Midbrain (tissue), 1 donor: ENCODE measurements at regions not wholly inside any gene's neighbourhood (a gene's known extent, or its start where the extent isn't known, plus 50 kb on each side); places are given as distances from the start of the nearest gene placed in this dataset.

Experiments
- DNase-seq: peaks from one replicate; lab custom pipeline; 2025; lab: John Stamatoyannopoulos, UW

- DNase-seq = no peak
Measured at GRCh38 chr3:124409650-124410275, 320.5 kb upstream of the UMPS start.

DNA sequence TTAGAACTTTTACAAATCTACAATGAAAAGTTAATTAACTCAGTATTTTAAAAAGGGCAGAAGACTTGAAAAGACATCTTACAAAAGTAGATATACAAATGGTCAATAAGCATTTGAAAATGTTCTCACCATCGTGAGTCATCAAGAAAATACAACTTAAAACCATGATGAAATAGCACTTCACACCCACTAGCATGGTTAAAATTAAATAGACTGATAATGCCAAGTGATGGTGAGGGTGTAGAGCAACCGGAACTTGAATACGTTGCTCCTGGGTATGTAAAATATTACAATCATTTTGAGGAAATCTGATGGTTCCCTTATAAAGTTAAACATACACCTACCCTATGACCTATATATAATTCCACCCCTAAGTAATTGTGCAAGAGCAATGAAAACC, 319.8 kb upstream of the UMPS start:
- no peak for DNase-seq

GRCh38 chr3:124411728-124412127, 318.5 kb upstream of the UMPS start:
- DNase-seq = no peak

- DNase-seq = no peak
Measured at GRCh38 chr3:124412644-124413043, 317.6 kb upstream of the UMPS start.

DNA sequence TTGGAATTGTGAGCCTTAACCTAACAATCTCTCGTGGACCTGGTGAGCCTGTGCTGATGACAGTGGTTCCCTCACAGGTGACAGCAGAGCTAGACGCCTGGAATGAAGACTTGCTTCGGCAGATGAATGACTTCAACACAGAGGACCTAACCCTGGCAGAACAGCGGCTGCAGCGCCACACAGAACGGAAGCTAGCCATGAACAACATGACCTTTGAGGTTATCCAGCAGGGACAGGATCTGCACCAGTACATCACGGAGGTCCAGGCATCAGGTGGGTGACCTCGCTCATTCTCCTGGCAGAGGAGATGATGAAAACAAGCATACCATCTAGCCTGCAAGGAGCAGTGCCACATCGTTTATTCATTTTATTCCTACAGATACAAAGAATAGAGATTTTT, 316.9 kb upstream of the UMPS start:
- no peak for DNase-seq

- DNase-seq = no peak
Measured at GRCh38 chr3:124413989-124414598, 316.2 kb upstream of the UMPS start.

GRCh38 chr3:124415446-124415960, 314.7 kb upstream of the UMPS start:
- no peak for DNase-seq

DNA sequence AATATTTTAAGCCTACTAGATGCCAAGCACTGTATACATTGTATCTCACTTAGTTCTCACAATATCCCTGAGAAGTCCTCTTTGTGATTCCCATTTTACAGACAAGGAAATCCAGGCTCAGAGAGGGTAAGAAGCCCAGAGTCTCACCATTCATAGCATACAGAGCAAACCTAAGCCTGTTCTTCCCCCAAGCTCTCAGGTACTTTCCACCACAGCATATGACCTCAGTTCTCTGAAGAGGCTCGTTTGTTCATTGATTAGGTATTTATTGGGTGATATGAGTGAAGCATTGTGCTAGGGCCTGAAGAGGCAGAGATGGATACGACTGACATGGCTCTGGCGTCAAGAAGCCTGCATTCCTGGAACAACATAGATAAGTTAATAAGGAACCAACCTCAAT, 310.9 kb upstream of the UMPS start:
- DNase-seq = no peak

GRCh38 chr3:124420392-124420791, 309.9 kb upstream of the UMPS start:
- DNase-seq = no peak

DNA sequence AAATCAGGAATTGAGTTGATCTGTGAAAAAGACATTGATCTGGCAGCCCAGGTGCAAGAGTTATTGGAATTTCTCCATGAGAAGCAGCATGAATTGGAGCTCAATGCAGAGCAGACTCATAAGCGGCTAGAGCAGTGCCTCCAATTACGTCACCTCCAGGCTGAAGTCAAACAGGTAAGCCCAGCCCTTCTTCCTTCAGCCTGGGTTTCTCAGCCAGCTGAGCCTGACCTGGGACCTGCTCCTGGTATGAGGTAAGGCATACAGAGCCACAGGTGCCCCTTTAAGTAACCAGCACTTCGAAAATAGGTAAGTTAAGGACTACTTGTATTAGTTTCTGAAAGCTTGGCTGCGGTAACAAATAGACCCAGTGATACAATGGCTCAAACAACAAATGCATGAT, 307.4 kb upstream of the UMPS start:
- no peak for DNase-seq

GRCh38 chr3:124424396-124424795, 305.9 kb upstream of the UMPS start:
- no peak for DNase-seq

- DNase-seq = no peak
Measured at GRCh38 chr3:124425972-124426371, 304.3 kb upstream of the UMPS start.

GRCh38 chr3:124428372-124429128, 301.7 kb upstream of the UMPS start:
- no peak for DNase-seq

GRCh38 chr3:124429129-124429815, 301.0 kb upstream of the UMPS start:
- no peak for DNase-seq

GRCh38 chr3:124431331-124431994, 298.8 kb upstream of the UMPS start:
- no peak for DNase-seq

- no peak for DNase-seq
Measured at GRCh38 chr3:124434176-124434575, 296.1 kb upstream of the UMPS start.

DNA sequence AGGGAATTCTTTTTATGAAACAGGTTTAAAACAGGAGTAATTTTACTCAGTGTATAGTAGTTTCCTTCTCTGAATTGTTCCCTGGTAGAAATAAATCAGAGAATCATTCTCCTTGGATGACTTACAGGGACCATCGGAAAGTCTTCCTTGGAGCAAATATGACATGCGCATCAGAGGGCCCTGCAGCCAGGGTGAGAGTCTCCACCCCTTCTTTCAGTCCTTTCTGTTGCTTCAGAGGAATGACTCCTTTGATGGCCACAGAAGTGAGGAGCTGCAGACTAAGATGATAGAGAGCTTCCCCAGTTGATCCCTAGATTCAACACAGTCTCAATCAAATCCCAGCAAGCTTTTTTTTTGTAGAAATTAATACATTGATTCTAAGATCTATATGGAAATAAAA, 294.8 kb upstream of the UMPS start:
- no peak for DNase-seq

- no peak for DNase-seq
Measured at GRCh38 chr3:124438813-124439212, 291.4 kb upstream of the UMPS start.

DNA sequence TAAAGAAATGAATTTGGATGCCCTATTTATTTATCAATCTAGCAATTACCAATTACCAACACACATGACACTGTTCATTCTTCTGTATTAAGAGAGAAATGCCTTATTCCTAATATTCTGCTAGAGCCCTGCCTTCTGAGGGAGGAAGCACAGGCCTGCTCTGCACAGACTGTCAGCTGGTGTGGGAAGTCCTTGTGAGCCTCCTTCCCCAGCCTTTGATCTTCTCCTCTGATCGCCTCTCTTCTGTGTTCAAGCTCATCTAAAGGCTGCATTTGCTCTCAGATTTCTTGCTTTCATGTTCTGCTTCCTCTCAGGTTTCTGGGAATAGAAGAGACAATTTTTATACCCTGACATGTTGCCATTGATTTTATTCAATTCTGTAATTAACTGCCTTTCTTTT, 290.6 kb upstream of the UMPS start:
- no peak for DNase-seq

GRCh38 chr3:124441766-124442165, 288.5 kb upstream of the UMPS start:
- no peak for DNase-seq

GRCh38 chr3:124442463-124442862, 287.8 kb upstream of the UMPS start:
- no peak for DNase-seq

- DNase-seq = no peak
Measured at GRCh38 chr3:124443446-124443845, 286.8 kb upstream of the UMPS start.
